ENCODE measurements at regions not wholly inside any gene's neighbourhood (a gene's known extent, or its start where the extent isn't known, plus 50 kb on each side); places are given as distances from the start of the nearest gene placed in this dataset.
"Not testable (repeated sequence)": the region's sequence is repeated elsewhere in the genome, so short reads cannot be mapped to it uniquely, and the experiment has no call there.

DNA sequence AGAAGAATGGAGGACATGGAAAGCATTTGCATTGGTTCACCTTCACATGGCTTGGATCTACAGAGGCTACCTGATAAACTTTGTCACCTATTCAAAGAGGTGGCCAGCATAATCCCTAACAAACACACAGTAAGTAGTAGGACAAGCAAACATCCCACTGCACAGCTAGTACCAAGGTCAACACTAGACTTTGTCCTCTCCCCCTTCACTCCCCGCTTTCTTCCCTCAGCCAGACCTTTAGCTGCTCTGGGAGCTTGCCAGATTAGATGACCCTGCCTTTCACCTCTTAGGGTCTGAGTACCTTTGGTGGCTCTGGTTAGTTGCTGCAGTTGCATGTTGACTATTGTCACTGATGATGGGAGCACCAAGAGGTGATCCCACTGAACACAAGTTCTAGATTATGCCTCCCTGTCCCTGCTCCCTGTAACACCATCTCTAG lies 211.3 kb downstream of the CCDC74A start:
- not testable (repeated sequence) for DNase-seq (ENCODE audit: low read depth)

DNA sequence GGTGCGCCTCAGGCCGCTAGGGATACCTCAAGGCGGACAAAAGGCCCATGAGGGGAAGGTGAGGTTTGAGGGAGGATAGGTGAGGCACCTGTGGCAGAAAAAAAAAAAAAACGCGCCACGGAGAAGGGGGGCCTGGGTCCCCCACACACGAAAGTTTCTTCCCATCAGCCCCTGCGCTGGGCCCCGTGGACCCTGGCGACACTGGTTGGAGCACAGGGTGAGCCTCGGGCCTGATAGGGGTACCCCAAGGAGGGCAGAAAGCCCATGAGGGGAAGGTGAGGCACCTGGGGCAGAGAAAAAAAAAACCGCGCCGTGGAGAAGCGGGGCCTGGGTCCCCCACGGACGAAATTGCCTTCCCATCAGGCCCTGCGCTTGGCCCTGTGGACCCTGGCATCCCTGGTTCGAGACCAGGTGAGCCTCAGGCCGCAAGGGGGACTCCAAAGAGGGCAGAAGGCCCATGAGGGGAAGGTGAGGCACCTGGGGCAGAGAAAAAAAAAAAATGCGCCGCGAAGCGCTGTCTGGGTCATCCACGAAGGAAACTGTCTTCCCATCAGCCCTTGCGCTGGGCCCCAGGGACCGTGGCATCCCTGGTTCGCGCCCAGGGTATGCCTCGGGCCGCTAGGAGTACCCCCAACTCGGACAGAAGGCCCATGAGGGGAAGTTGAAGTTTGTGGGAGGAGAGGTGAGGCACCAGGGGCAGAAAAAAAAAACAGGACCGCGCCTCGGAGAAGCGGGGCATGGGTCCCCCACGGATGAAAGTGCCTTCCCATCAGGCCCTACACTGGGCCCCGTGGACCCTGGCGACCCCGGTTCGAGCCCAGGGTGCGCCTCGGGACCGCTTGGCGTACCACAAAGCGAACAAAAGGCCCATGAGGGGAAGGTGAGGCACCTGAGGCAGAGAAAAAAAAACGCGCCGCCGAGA lies 226.2 kb downstream of the CCDC74A start:
- no peak for DNase-seq (ENCODE audit: low read depth)

DNA sequence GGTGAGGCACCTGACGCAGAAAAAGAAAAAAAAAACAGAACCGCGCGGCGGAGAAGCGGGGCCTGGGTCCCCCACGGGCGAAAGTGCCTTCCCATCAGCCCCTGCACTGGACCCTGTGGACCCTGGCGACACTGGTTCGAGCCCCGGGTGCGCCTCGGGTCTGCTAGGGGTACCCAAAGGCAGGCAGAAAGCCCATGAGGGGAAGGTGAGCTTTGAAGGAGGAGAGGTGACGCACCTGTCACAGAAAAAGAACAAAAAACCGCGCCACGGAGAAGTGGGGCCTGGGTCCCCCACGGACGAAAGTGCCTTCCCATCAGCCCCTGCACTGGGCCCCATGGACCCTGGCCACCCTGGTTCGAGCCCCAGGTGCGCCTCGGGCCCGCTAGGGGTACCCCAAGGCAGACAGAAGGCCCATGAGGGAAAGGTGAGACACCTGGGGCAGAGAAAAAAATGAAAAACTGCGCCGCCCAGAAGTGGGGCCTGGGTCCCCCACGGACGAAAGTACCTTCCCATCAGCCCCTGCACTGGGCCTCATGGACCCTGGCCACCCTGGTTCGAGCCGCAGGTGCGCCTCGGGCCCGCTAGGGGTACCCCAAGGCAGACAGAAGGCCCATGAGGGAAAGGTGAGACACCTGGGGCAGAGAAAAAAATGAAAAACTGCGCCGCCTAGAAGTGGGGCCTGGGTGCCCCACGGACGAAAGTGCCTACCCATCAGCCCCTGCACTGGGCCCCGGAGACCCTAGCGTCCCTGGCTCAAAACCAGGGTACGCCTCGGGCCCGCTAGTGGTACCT lies 227.4 kb downstream of the CCDC74A start:
- DNase-seq (ENCODE audit: low read depth) = no peak

DNA sequence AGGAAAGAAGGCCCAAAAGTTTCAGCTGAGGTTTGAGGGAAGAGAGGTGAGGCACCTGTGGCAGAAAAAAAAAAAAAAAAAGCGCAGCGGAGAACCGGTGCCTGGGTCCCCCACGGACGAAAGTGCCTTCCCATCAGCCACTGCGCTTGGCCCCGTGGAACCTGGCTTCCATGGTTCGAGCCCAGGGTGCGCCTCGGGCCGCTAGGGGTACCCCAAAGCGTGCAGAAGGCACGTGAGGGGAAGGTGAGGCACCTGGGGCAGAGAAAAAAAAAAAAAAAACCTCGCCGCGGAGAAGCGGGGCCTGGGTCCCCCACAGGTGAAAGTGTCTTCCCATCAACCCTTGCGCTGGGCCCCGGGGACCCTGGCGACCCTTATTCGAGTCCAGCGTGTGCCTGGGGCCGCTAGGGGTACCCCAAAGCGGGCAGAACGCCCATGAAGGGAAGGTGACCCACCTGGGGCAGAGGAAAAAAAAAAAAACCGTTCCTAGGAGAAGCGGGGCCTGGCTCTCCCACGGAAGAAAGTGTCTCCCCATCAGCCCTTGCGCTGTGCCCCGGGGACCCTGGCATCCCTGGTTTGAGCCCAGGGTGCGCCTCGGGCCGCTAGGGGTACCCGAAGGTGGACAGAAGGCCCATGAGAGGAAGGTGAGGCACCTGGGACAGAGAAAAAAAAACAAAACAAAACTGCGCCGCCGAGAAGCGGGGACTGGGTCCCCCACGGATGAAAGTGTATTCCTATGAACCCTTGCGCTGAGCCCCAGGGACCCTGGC lies 228.6 kb downstream of the CCDC74A start:
- DNase-seq (ENCODE audit: low read depth) = no peak

DNA sequence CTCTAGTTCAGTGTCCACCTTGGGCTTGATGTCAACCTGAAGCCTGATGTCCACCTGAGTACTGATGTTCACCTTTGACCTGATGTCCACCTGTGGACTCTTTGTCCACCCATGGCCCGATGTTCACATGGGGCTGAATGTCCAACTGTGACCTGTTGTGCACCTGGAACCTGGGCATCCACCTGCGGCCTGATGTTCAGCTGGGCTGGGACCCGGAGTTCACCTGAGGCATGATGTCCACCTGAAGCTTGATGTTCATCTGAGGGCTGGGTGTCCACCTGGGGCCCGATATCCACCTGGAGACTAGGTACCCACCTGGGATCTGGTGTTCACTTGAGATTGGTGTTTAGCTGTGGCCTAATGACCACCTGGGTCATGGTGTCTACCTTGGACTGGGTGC lies 231.3 kb downstream of the CCDC74A start:
- not testable (repeated sequence) for DNase-seq (ENCODE audit: low read depth)

DNA sequence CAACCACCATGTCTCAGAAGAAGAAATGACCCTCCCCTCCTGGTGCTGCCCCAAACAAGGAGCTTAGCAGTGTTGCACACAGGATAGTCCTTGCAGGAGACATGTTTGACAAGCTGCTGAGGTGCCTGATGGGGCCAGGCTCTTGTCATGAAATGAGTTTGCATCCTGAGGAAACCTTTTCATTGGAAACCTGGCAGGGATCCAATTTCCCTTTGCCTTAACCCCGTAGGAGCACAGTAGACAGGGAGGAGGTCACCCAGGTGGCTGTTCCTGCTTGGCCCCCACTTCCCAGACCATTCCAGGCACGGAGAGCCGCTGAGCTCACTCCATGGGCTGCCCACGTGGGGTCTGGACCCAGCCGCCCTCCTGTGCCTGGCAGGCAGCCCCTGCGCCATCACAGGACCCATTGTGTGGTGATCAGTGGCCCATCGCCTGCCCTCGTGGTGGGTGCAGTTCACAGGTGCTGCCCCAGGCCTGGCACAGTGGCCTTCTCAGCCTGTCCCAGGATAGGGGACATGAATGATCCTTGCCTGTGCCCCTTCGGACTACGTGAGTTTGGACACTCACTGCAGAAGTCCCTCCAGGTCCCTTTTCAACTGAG lies 247.4 kb downstream of the CCDC74A start:
- DNase-seq (ENCODE audit: low read depth) = not testable (repeated sequence)

DNA sequence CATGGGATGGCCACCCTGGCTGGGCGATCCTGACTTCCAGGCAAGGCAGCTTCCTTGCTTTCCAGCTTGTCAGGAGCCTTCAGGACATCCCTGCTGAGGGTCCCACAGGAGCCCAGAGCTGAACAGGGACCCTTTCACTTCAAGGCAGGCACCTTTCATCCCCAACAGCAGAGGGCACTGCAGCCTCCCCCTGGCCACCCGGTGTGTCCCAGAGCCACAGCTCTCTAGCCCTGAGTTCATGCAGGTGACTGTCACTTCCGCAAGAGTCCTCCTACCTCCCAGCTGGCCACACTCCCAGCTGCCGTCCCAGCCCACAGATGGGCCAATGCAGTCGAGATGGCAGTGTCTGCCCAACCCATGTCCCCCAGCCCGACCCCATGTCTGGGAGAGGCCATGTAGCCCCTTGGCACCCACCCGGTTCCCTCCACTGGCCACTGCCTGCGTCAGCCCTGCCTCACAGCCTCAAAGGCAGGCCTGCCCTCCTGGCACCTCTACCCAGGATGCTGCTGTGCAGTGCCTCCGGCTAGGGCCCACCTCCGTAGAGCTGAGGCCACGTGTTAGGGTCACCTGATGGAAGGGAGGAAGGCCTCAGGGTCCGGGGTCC lies 248.3 kb downstream of the CCDC74A start:
- not testable (repeated sequence) for DNase-seq (ENCODE audit: low read depth)

DNA sequence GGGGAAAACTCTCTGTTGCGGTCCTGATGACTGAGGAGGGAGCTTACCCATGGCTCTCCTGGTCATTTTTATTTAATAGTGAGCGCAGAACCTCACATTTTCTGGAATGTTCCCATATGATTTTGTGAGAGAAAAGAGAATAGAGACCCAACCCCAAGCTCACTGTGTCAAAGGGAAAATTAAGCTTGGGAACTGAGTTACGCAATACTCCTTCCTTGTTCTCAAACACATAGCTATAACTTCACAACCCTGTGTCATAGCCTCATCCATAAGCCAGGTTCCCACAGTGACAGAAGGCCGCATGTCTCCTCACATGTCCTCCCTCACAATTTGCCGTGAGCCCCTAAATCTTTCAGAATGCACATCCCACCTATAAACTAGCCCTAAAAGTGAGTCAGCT lies 252.8 kb downstream of the CCDC74A start:
- DNase-seq (ENCODE audit: low read depth) = not testable (repeated sequence)

DNA sequence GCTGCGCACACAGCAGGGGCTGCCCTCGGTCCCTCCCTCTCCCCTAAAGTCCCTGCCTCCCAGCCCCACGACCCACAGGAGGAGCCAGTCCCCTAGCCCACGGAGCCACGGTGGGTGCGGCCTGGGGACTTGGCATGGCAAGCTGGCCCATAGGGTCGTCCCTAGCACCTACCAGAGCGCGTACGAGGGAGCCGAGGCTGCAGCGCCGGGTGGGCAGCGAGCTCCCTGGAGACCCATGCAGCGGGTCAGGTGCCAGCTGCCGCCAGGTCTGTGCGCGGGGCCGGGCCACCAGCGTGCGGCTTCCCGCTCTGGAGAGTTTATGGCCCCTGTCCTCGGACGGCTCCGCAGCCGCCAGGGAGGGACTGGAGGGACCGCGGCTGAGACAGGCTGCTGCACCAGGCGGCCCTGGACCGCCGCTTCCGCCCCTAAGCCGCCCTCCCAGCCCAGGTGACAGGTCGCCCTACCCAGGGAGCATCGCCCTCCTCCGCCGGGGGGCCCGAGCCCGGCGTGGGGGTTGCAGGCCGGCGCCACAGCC lies 273.6 kb downstream of the CCDC74A start:
- DNase-seq (ENCODE audit: low read depth) = no peak

DNA sequence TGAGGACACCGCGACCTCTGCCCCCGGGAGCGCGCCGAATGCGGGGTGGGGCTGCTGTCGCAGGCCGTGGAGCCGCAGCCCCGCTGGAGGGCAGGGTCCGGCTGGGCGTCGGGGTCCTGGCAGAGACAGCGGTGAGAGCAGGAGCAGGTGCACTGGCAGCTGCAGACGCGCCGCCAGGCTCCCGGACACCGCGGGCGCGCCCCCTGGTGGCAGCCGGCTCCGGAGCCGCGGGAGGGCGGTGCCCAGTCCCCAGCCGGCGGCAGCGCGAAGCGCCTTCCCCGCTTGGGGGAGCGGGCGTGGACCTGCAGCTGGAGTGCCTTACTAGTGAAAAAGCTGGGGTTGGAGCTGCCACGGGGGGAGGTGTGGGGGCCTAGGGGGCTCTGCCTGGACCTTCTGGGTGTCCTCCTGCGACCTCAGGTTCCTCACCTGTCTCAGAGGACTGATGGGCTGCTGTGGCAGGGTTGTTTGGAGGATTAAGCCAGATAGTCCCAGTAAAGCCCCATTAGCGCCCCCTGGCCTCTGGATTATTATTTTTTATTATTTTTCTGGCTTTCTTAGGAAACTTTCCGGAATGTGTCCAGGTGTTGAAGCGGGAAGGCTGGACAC lies 274.2 kb downstream of the CCDC74A start:
- peak; percentile 65 for DNase-seq (ENCODE audit: low read depth)

DNA sequence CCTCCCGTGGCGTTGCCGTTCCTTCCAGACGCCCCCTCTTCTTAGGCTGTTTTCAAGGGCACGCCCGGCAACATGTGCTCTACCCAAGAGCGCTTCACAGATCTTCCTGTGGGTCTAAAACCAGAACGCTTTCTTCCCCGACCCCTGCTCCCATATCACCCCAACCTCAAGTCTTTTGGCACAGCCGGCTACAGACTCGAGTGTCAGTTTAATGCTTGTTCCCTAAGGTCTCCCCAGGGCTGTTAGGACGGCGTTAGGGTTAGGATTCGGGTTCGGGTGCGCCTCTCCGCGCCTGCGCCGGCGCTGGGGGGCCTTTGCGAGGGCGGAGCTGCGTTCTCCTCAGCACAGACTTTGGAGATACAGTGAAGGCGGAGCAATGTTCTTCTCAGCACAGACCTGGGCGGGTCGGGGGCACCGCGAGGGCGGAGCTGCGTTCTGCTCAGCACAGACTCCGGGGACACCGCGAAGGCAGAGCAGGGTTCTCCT lies 274.7 kb downstream of the CCDC74A start:
- DNase-seq (ENCODE audit: low read depth) = peak; percentile 5

DNA sequence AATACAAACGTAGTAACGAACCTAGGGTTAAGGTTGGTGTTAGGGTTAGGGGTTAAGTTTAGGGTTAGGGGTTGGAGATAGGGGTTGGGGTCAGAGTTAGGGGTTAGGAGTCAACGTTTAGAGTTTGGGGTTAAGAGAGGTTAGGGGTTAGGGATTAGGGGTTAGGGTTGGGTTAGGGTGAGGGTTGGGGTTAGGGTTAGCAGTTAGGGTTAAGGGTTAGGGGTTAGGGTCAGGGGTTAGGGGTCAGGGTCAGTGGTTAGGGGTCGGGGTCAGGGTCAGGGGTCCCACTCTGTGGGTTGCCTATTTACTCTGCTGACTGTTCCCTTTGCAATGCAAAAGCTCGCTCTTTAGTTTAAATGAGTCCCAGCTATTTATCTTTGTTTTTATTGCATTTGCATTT lies 275.5 kb downstream of the CCDC74A start:
- DNase-seq (ENCODE audit: low read depth) = not testable (repeated sequence)

DNA sequence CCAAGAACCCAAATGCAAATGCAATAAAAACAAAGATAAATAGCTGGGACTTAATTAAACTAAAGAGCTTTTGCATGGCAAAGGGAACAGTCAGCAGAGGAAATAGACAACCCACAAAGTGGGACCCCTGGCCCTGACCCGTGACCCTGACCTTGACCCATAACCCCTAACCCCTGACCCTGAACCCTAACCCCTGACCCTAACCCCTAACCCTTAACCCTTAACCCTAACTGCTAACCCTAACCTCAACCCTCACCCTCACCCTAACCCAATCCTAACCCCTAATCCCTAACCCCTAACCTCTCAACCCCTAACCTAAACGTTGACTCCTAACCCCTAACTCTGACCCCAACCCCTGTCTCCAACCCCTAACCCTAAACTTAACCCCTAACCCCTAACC lies 284.9 kb downstream of the CCDC74A start:
- not testable (repeated sequence) for DNase-seq (ENCODE audit: low read depth)

DNA sequence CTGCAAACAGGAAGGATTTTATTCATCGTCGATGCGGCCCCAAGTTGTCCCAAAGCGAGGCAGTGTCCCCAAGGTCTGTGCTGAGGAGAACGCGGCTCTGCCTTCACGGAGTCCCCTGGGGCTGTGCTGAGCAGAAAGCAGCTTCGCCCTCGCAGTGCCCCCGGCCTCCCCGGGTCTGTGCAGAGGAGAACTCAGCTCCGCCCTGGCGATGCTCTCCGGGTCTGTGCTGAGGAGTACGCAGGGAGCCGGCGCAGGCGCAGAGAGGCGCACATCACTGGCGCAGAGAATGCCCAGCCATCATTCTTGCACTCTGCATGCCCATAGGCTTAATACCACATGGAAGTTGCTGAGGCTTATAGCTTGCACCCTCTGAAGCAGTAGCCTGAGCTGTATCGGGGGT lies 285.7 kb downstream of the CCDC74A start:
- DNase-seq (ENCODE audit: low read depth) = not testable (repeated sequence)

DNA sequence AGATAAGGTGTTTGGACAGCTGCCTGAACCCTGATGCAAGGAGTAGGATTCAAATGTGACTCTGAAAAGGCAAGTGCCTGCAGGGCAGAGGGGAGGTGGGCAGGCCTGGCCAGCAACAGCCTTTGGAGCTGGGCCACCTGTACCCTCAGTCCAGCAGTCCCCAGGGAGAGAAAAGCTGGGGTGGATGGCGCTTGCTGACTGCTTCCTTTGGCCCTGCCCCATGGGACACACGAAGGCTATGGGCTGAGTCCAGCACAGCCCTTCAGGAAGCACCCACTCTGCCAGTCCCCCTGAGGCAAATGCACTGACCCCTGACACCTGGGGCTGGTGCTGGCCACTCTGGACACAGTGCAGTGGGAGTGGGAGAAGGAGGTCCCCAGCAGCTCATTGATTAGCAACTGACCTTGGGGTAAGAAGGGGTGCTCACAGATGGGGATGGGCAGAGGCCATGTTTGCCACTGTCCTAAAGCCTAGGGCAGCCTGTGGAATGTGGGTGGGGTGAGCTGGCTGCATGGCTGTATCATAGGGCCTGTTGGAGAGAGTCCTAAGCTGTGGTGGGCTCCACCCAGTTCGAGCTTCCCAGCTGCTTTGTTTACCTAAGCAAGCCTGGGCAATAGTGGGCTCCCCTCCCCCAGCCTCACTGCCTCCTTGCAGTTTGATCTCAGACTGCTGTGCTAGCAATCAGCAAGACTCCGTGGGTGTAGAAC lies 290.7 kb downstream of the CCDC74A start:
- not testable (repeated sequence) for DNase-seq (ENCODE audit: low read depth)

DNA sequence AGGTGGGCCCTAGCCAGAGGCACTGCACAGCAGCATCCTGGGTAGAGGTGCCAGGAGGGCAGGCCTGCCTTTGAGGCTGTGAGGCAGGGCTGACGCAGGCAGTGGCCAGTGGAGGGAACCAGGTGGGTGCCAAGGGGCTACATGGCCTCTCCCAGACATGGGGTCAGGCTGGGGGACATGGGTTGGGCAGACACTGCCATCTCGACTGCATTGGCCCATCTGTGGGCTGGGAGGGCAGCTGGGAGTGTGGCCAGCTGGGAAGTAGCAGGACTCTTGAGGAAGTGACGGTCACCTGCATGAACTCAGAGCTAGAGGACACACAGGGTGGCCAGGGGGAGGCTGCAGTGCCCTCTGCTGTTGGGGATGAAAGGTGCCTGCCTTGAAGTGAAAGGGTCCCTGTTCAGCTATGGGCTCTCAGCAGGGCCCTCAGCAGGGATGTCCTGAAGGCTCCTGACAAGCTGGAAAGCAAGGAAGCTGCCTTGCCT lies 294.6 kb downstream of the CCDC74A start:
- not testable (repeated sequence) for DNase-seq (ENCODE audit: low read depth)

DNA sequence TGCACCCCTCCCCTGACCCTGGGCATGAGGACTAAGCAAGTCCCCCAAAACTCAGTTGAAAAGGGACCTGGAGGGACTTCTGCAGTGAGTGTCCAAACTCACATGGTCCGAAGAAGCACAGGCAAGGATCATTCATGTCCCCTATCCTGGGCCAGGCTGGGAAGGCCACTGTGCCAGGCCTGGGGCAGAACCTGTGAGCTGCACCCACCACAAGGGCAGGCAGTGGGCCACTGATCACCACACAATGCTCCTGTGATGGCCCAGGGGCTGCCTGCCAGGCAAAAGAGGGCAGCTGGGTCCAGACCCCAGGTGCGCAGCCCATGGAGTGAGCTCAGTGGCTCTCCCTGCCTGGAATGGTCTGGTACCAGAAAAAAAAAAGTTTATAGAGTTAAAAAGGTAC lies 295.4 kb downstream of the CCDC74A start:
- not testable (repeated sequence) for DNase-seq (ENCODE audit: low read depth)

DNA sequence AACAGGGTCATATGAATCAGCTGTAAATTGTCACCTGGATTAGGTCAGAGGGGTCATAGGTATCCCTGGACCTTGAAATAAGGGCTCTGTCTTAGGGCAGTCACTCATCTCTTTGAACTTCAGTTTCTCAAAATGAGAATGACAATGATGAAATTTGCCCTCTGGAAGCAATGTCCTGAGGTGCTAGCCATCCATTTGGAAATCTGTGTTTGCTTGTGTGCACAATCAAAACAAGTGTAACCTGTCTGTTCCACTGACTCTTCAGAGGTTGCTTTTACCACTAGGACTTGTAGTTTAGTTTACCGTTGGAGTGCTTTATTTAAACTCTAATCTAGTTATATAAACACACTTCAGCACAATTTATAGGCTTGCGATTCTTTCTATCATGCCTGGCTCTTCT lies 297.3 kb downstream of the CCDC74A start:
- DNase-seq (ENCODE audit: low read depth) = not testable (repeated sequence)

DNA sequence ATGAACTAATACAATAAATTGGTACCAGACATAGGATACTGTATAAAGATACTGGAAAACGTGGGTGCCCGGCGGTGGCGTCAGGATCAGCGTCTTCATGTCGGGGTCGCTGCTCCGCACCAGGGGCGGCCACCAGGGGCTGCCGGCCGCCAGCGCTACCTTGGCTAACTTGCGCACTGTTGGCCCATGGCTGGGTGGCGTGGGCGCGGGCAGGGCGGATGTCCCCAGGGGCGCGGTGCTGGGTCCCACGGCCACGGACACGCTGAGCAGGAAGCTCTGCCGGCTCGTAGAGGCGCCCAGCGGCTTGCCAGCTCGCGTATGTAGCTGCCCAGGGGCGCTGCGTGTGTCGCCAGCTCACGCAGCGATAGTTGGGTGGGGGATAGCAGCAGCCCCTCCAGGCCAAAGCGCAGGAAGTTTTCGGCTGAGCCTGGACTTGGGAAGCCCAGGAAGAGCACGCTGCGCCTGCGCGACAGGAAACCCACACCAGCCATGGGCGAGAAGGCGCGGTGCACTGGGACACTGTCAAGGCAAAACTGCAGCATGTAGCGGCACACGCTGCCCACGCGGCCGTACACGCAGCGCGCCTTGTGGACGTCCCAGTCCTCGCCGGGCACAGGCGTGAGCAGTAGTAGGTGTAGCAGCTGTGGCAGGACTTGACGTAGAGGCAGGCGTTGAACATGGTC lies 299.9 kb downstream of the CCDC74A start:
- no peak for DNase-seq (ENCODE audit: low read depth)
